ENCODE measurements at regions not wholly inside any gene's neighbourhood (a gene's known extent, or its start where the extent isn't known, plus 50 kb on each side); places are given as distances from the start of the nearest gene placed in this dataset.
"Not testable (repeated sequence)": the region's sequence is repeated elsewhere in the genome, so short reads cannot be mapped to it uniquely, and the experiment has no call there.

GRCh38 chr2:150212722-150213171 lies 274.7 kb downstream of the RND3 start:
- DNase-seq (ENCODE audit: low read depth in 2 of 2): peak; percentile 75 to 79

- peak; percentile 64 to 68 for DNase-seq (ENCODE audit: low read depth in 2 of 2)
Observed at GRCh38 chr2:150211164-150211631, 276.3 kb downstream of the RND3 start.

GRCh38 chr2:150209746-150210145 lies 277.7 kb downstream of the RND3 start:
- no peak for DNase-seq (ENCODE audit: low read depth in 2 of 2)

- DNase-seq (ENCODE audit: low read depth in 2 of 2): no peak
Observed at GRCh38 chr2:150208689-150209088, 278.8 kb downstream of the RND3 start.

GRCh38 chr2:150207979-150208378 lies 279.5 kb downstream of the RND3 start:
- DNase-seq (ENCODE audit: low read depth in 2 of 2): no peak

GRCh38 chr2:150204451-150204850 lies 283.0 kb downstream of the RND3 start:
- DNase-seq (ENCODE audit: low read depth in 2 of 2): peak; percentile 51 to 64

GRCh38 chr2:150194816-150195215 lies 292.7 kb downstream of the RND3 start:
- DNase-seq (ENCODE audit: low read depth in 2 of 2): not testable (repeated sequence)

- DNase-seq (ENCODE audit: low read depth in 2 of 2): no peak
Observed at GRCh38 chr2:150192701-150193100, 294.8 kb downstream of the RND3 start.

- DNase-seq (ENCODE audit: low read depth in 2 of 2): peak; percentile 74 to 80
Observed at GRCh38 chr2:150191349-150191748, 296.1 kb downstream of the RND3 start.

- DNase-seq (ENCODE audit: low read depth in 2 of 2): no peak
Observed at GRCh38 chr2:150190546-150190945, 296.9 kb downstream of the RND3 start.

GRCh38 chr2:150188800-150189199 lies 298.7 kb downstream of the RND3 start:
- no peak for DNase-seq (ENCODE audit: low read depth in 2 of 2)

GRCh38 chr2:150188177-150188576 lies 299.3 kb downstream of the RND3 start:
- DNase-seq (ENCODE audit: low read depth in 2 of 2): no peak

GRCh38 chr2:150182566-150183235 lies 304.8 kb downstream of the RND3 start:
- DNase-seq (ENCODE audit: low read depth in 2 of 2): no peak

GRCh38 chr2:150178591-150178990 lies 308.9 kb downstream of the RND3 start:
- no peak for DNase-seq (ENCODE audit: low read depth in 2 of 2)

- no peak for DNase-seq (ENCODE audit: low read depth in 2 of 2)
Observed at GRCh38 chr2:150174971-150175421, 312.5 kb downstream of the RND3 start.

- no peak for DNase-seq (ENCODE audit: low read depth in 2 of 2)
Observed at GRCh38 chr2:150174056-150174805, 313.2 kb downstream of the RND3 start.

GRCh38 chr2:150171065-150171548 lies 316.4 kb downstream of the RND3 start:
- no peak for DNase-seq (ENCODE audit: low read depth in 2 of 2)

GRCh38 chr2:150169237-150169629 lies 318.2 kb downstream of the RND3 start:
- no peak for DNase-seq (ENCODE audit: low read depth in 2 of 2)

GRCh38 chr2:150168595-150169236 lies 318.8 kb downstream of the RND3 start:
- peak; percentile 85 to 88 for DNase-seq (ENCODE audit: low read depth in 2 of 2)

- DNase-seq (ENCODE audit: low read depth in 2 of 2): no peak
Observed at GRCh38 chr2:150167711-150168110, 319.8 kb downstream of the RND3 start.

- no peak for DNase-seq (ENCODE audit: low read depth in 2 of 2)
Observed at GRCh38 chr2:150166313-150167051, 321.0 kb downstream of the RND3 start.

GRCh38 chr2:150165988-150166312 lies 321.5 kb downstream of the RND3 start:
- DNase-seq (ENCODE audit: low read depth in 2 of 2): no peak
